MM.1S (cell line): ENCODE measurements at regions not wholly inside any gene's neighbourhood (a gene's known extent, or its start where the extent isn't known, plus 50 kb on each side); places are given as distances from the start of the nearest gene placed in this dataset.

Experiments used
- DNase-seq: peaks from one replicate; pipeline ENCODE4 v3.0.0-alpha.2; 2015
- H2AFZ ChIP-seq: fragments of 300-600 bp; sonication (generic); 2 replicates; pipeline ENCODE4 v1.6.0; 2016; ENCODE audit warnings: antibody characterized with exemption, low read length
- H3F3A ChIP-seq: fragments of 300-600 bp; sonication (generic); 2 replicates; pipeline ENCODE4 v1.6.1; 2016; ENCODE audit warnings: mild to moderate bottlenecking, antibody characterized with exemption, low read length, moderate library complexity, mixed read lengths; ENCODE audit not compliant: insufficient read depth
- H3K27ac ChIP-seq: fragments of 300-600 bp; sonication (generic); 2 replicates; pipeline ENCODE4 v1.5.1; 2016; ENCODE audit warnings: mild to moderate bottlenecking, low read length
- H3K27me3 ChIP-seq: fragments of 300-600 bp; sonication (generic); replicated peaks from 2 replicates; pipeline ENCODE4 v1.6.0; 2016; ENCODE audit warnings: low read length; ENCODE audit not compliant: insufficient read depth
- H3K36me3 ChIP-seq: fragments of 300-600 bp; sonication (generic); replicated peaks from 2 replicates; pipeline ENCODE4 v1.6.1; 2016; ENCODE audit warnings: mild to moderate bottlenecking, low read length, mixed read lengths; ENCODE audit not compliant: insufficient read depth
- H3K4me1 ChIP-seq: fragments of 300-600 bp; sonication (generic); 2 replicates; pipeline ENCODE4 v1.6.1; 2016; ENCODE audit warnings: low read length, mixed read lengths
- H3K4me2 ChIP-seq: fragments of 300-600 bp; sonication (generic); 2 replicates; pipeline ENCODE4 v1.6.0; 2016; ENCODE audit warnings: low read depth, low read length
- H3K4me3 ChIP-seq: fragments of 300-600 bp; sonication (generic); 2 replicates; pipeline ENCODE4 v1.5.1; 2016; ENCODE audit warnings: low read length, mixed read lengths
- H3K79me2 ChIP-seq: fragments of 300-600 bp; sonication (generic); 2 replicates; pipeline ENCODE4 v1.6.1; 2016; ENCODE audit warnings: mixed run types, low read length, mixed read lengths
- H3K9ac ChIP-seq: fragments of 300-600 bp; sonication (generic); 2 replicates; pipeline ENCODE4 v1.6.1; 2016; ENCODE audit warnings: low read length, mixed read lengths
- H3K9me2 ChIP-seq: fragments of 300-600 bp; sonication (generic); replicated peaks from 2 replicates; pipeline ENCODE4 v1.6.1; 2016; ENCODE audit warnings: mild to moderate bottlenecking, low read length, mixed read lengths; ENCODE audit not compliant: insufficient read depth
- H3K9me3 ChIP-seq: fragments of 300-600 bp; sonication (generic); replicated peaks from 2 replicates; pipeline ENCODE4 v1.6.1; 2016; ENCODE audit warnings: mild to moderate bottlenecking, low read length, mixed read lengths; ENCODE audit not compliant: insufficient read depth
- H4K20me1 ChIP-seq: fragments of 300-600 bp; sonication (generic); 2 replicates; pipeline ENCODE4 v1.6.1; 2016; ENCODE audit warnings: mild to moderate bottlenecking, low read length, moderate library complexity, mixed read lengths; ENCODE audit not compliant: insufficient read depth
- CTCF ChIP-seq: fragments of 300-600 bp; sonication (generic); IDR thresholded peaks from 2 replicates; pipeline ENCODE4 v1.5.1; 2016; ENCODE audit warnings: antibody characterized with exemption, low read length, mixed read lengths
- EZH2 ChIP-seq: fragments of 300-600 bp; sonication (generic); optimal IDR thresholded peaks from 2 replicates; pipeline ENCODE3; 2017; ENCODE audit warnings: low read depth, mild to moderate bottlenecking, antibody characterized with exemption, low read length, mixed read lengths
- EZH2phosphoT487 ChIP-seq: fragments of 300-600 bp; sonication (generic); IDR thresholded peaks from 2 replicates; pipeline ENCODE4 v1.6.1; 2018; ENCODE audit warnings: antibody characterized with exemption, low read length

GRCh38 chr12:128205758-128206157, 61.2 kb upstream of the TMEM132C start:
- Histone ChIP-seq H3F3A (no peaks in the 10 kb centered on the region), H3K4me1 (no peaks in the 10 kb centered on the region), H4K20me1 (no peaks in the 10 kb centered on the region)

More at GRCh38 chr12:128205758-128206157, 61.2 kb upstream of the TMEM132C start:
- DNase-seq = no peak
- H3K79me2 ChIP-seq = no peaks in the 10 kb centered on the region
- H2AFZ ChIP-seq = no peak overlapping the region
- no peaks in the 10 kb centered on the region for H3K27me3 ChIP-seq
- H3K4me2 ChIP-seq = no peak overlapping the region
- H3K4me3 ChIP-seq = no peak overlapping the region
- no peaks in the 10 kb centered on the region for H3K9me2 ChIP-seq
- no peaks in the 10 kb centered on the region for H3K9me3 ChIP-seq
- H3K36me3 ChIP-seq = no peaks in the 10 kb centered on the region
- TF ChIP-seq CTCF = no peak
- TF ChIP-seq EZH2 = no peak
- TF ChIP-seq EZH2phosphoT487 = no peak
- H3K9ac ChIP-seq = no peak overlapping the region
- no peak overlapping the region for H3K27ac ChIP-seq
